ENCODE measurements at regions not wholly inside any gene's neighbourhood (a gene's known extent, or its start where the extent isn't known, plus 50 kb on each side); places are given as distances from the start of the nearest gene placed in this dataset.

DNA sequence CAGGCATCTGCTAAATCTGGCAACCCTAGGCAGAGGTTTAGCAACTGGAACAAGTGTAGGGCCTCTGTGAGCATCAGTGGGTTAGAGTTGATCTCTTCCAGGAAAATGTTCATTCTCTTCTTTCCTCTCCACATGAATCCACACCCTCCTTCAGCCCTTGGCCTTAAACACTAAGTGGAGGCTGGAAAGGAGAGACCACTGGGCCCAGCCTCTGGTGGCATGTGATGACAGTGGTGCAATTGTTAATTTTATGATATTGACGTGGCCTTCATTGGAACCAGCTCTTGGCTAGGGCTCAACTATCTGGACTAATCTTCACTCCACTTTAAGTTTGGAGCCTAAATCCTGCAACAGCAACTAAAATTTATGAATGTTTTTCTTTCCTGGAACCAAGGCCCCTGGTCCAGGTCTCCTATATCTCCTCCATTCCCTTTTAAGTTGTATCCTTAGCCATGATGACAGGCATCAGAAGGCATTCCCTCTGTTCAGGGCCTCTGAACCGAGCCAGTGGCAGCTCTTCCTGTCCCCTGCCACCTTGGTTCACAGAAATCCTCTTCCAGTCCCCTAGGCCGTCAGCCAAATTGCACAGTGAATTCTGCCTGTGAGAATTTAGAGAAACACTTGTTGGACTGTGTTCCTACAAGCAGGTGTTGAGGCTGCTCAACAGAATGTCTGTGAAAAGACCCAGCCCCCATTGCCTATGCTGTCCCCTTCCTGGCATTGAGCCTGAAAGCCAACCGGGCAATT lies 132.2 kb downstream of the PSMG1 start:
- TF ChIP-seq, protein P1, sequence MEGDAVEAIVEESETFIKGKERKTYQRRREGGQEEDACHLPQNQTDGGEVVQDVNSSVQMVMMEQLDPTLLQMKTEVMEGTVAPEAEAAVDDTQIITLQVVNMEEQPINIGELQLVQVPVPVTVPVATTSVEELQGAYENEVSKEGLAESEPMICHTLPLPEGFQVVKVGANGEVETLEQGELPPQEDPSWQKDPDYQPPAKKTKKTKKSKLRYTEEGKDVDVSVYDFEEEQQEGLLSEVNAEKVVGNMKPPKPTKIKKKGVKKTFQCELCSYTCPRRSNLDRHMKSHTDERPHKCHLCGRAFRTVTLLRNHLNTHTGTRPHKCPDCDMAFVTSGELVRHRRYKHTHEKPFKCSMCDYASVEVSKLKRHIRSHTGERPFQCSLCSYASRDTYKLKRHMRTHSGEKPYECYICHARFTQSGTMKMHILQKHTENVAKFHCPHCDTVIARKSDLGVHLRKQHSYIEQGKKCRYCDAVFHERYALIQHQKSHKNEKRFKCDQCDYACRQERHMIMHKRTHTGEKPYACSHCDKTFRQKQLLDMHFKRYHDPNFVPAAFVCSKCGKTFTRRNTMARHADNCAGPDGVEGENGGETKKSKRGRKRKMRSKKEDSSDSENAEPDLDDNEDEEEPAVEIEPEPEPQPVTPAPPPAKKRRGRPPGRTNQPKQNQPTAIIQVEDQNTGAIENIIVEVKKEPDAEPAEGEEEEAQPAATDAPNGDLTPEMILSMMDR (IDR thresholded peaks at IDR 0.05), result no peak
- TF ChIP-seq POLR2A (IDR thresholded peaks at IDR 0.05), result no peak
